LNCAP (cell line): ENCODE measurements at regions not wholly inside any gene's neighbourhood (a gene's known extent, or its start where the extent isn't known, plus 50 kb on each side); places are given as distances from the start of the nearest gene placed in this dataset.

Source experiments
- CTCF ChIP-seq: fragments of 450-650 bp; IDR thresholded peaks from 2 replicates; pipeline ENCODE4 v1.5.1; 2017; ENCODE audit warnings: mild to moderate bottlenecking

GRCh38 chr4:54440394-54441136 is 211.5 kb downstream of the PDGFRA start:
- TF ChIP-seq CTCF = peak; percentile 73

GRCh38 chr4:54445866-54446265 is 211.9 kb upstream of the KIT start:
- TF ChIP-seq CTCF = no peak

- TF ChIP-seq CTCF = no peak
These were observed 211.2 kb upstream of the KIT start for GRCh38 chr4:54446581-54446980.

GRCh38 chr4:54447304-54447703 is 210.5 kb upstream of the KIT start:
- TF ChIP-seq CTCF = no peak

- TF ChIP-seq CTCF = no peak
These were observed 207.8 kb upstream of the KIT start for GRCh38 chr4:54449999-54450398.

- no peak for TF ChIP-seq CTCF
These were observed 184.6 kb upstream of the KIT start for GRCh38 chr4:54473077-54473545.

GRCh38 chr4:54473798-54474197 is 184.0 kb upstream of the KIT start:
- TF ChIP-seq CTCF = no peak

- no peak for TF ChIP-seq CTCF
These were observed 182.2 kb upstream of the KIT start for GRCh38 chr4:54475546-54475945.
